GM18507 (cell line): ENCODE measurements at regions not wholly inside any gene's neighbourhood (a gene's known extent, or its start where the extent isn't known, plus 50 kb on each side); places are given as distances from the start of the nearest gene placed in this dataset.

Experiments used
- DNase-seq: peaks from one replicate; pipeline ENCODE4 v3.0.0; 2011; ENCODE audit warnings: low read depth; ENCODE audit not compliant: insufficient read length; ENCODE audit errors: extremely low spot score
- FAIRE-seq: peaks from 2 replicates; lab custom pipeline; 2011; peaks lifted over from hg19 to GRCh38; lab: Jason Lieb, UNC

GRCh38 chr10:88119160-88119559 is 255.7 kb downstream of the PTEN start:
- FAIRE-seq (peak; percentile 51), DNase-seq (no peak)

- DNase-seq (no peak), FAIRE-seq (peak; percentile 39)
Measured at GRCh38 chr10:88120075-88120474, 256.6 kb downstream of the PTEN start.

- no peak for DNase-seq
- no peak for FAIRE-seq
Measured at GRCh38 chr10:88120599-88121333, 257.3 kb downstream of the PTEN start.

GRCh38 chr10:88121361-88121760 is 257.9 kb downstream of the PTEN start:
- no peak for FAIRE-seq
- DNase-seq, result no peak

GRCh38 chr10:88122145-88122544 is 258.7 kb downstream of the PTEN start:
- no peak for DNase-seq
- FAIRE-seq, result no peak

GRCh38 chr10:88122576-88122975 is 259.2 kb downstream of the PTEN start:
- no peak for FAIRE-seq
- DNase-seq, result no peak

- FAIRE-seq, result no peak
- no peak for DNase-seq
Measured at GRCh38 chr10:88125766-88126165, 262.3 kb downstream of the PTEN start.

- FAIRE-seq, result peak; percentile 77
- no peak for DNase-seq
Measured at GRCh38 chr10:88126699-88127098, 263.3 kb downstream of the PTEN start.

GRCh38 chr10:88127269-88127668 is 263.8 kb downstream of the PTEN start:
- no peak for FAIRE-seq
- no peak for DNase-seq

- DNase-seq, result no peak
- FAIRE-seq, result no peak
Measured at GRCh38 chr10:88127766-88128165, 264.3 kb downstream of the PTEN start.

- no peak for DNase-seq
- FAIRE-seq, result no peak
Measured at GRCh38 chr10:88129013-88129412, 265.6 kb downstream of the PTEN start.

GRCh38 chr10:88130912-88131311 is 267.5 kb downstream of the PTEN start:
- DNase-seq (no peak), FAIRE-seq (no peak)

- no peak for FAIRE-seq
- no peak for DNase-seq
Measured at GRCh38 chr10:88131511-88132139, 268.2 kb downstream of the PTEN start.

- DNase-seq (no peak), FAIRE-seq (peak; percentile 42)
Measured at GRCh38 chr10:88136712-88137111, 273.3 kb downstream of the PTEN start.

GRCh38 chr10:88138319-88138848 is 275.0 kb downstream of the PTEN start:
- peak; percentile 99 for FAIRE-seq

GRCh38 chr10:88147000-88147798 is 283.8 kb downstream of the PTEN start:
- FAIRE-seq (no peak), DNase-seq (no peak)

More at GRCh38 chr10:88138319-88138848, 275.0 kb downstream of the PTEN start:
- DNase-seq, result peak; percentile 44

GRCh38 chr10:88149906-88150305 is 286.5 kb downstream of the PTEN start:
- no peak for DNase-seq
- no peak for FAIRE-seq

- no peak for FAIRE-seq
Measured at GRCh38 chr10:88150339-88150738, 286.9 kb downstream of the PTEN start.

GRCh38 chr10:88152728-88153133 is 289.3 kb downstream of the PTEN start:
- peak; percentile 82 for FAIRE-seq

More at GRCh38 chr10:88150339-88150738, 286.9 kb downstream of the PTEN start:
- no peak for DNase-seq

GRCh38 chr10:88154596-88155250 is 291.3 kb downstream of the PTEN start:
- no peak for DNase-seq

More at GRCh38 chr10:88152728-88153133, 289.3 kb downstream of the PTEN start:
- peak; percentile 51 for DNase-seq

More at GRCh38 chr10:88154596-88155250, 291.3 kb downstream of the PTEN start:
- FAIRE-seq, result no peak
